Brain microvascular endothelial cell (primary cell): ENCODE measurements at regions not wholly inside any gene's neighbourhood (a gene's known extent, or its start where the extent isn't known, plus 50 kb on each side); places are given as distances from the start of the nearest gene placed in this dataset.

Source experiments
- DNase-seq: peaks from one replicate; pipeline ENCODE4 v3.0.0-alpha.2; 2020
- H3K27ac ChIP-seq: fragments of 250-450 bp; sonication (Bioruptor Pico); 2 replicates; pipeline ENCODE4 v1.5.1; 2020; ENCODE audit warnings: mild to moderate bottlenecking, moderate library complexity
- H3K27me3 ChIP-seq: fragments of 250-450 bp; sonication (Bioruptor Pico); replicated peaks from 2 replicates; pipeline ENCODE4 v1.5.1; 2020; ENCODE audit warnings: mild to moderate bottlenecking
- H3K36me3 ChIP-seq: fragments of 250-450 bp; sonication (Bioruptor Pico); replicated peaks from 2 replicates; pipeline ENCODE4 v1.5.1; 2020; ENCODE audit warnings: mild to moderate bottlenecking
- H3K4me3 ChIP-seq: 2 replicates; pipeline ENCODE4 v1.5.1; 2011; ENCODE audit warnings: low read depth, mild to moderate bottlenecking, control low read depth, low read length, moderate library complexity
- CTCF ChIP-seq: IDR thresholded peaks from 2 replicates; pipeline ENCODE4 v1.5.1; 2011; ENCODE audit warnings: low read depth, mild to moderate bottlenecking, moderate library complexity, low read length, control low read depth, inconsistent platforms; ENCODE audit errors: missing control alignments
- in situ Hi-C: cut with HindIII; loops from 2 replicates; pipeline ENCODE4 v1.10.0; 2017; ENCODE audit warnings: low sequenced_read_pairs, low pct_ligation_motif_present

GRCh38 chrX:46398874-46399273 lies 146.3 kb downstream of the ZNF674 start:
- DNase-seq: no peak
- H3K36me3 ChIP-seq: no peaks in the 10 kb centered on the region
- H3K27ac ChIP-seq: no peak overlapping the region
- no peak for TF ChIP-seq CTCF
- H3K27me3 ChIP-seq: no peaks in the 10 kb centered on the region
- no peak overlapping the region for H3K4me3 ChIP-seq
- in situ Hi-C loops: no loop called here

GRCh38 chrX:46398126-46398525 lies 147.1 kb downstream of the ZNF674 start:
- no peak for TF ChIP-seq CTCF
- in situ Hi-C loops: no loop called here
- H3K4me3 ChIP-seq: no peak overlapping the region
- H3K27ac ChIP-seq: no peak overlapping the region
- no peak for DNase-seq
- no peaks in the 10 kb centered on the region for H3K36me3 ChIP-seq
- no peaks in the 10 kb centered on the region for H3K27me3 ChIP-seq

- DNase-seq: no peak
- Histone ChIP-seq H3K27me3 (no peaks in the 10 kb centered on the region), H3K27ac (no peak overlapping the region), H3K36me3 (no peaks in the 10 kb centered on the region), H3K4me3 (no peak overlapping the region)
- TF ChIP-seq CTCF: peak; percentile 29
- in situ Hi-C loops: no loop called here
These were observed 158.7 kb downstream of the ZNF674 start for GRCh38 chrX:46386511-46386910.

DNA sequence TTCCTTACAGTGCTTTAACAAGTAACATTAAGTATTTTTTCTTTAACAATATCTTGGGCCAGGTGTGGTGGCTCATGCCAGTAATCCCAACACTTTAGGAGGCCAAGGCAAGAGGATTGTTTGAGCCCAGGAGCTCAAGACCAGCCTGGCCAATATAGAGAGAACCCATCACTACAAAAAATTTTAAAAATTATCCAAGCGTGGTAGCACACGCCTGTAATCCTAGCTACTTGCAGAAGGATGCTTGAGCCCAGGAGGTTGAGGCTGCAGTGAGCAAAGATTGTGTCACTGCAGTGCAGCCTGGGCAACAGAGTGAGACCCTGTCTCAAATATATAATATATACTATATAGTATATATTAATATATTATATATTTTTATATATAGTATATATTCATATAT lies 162.2 kb downstream of the ZNF674 start:
- in situ Hi-C loops: no loop called here
- H3K27me3 ChIP-seq: no peaks in the 10 kb centered on the region
- no peak for DNase-seq

DNA sequence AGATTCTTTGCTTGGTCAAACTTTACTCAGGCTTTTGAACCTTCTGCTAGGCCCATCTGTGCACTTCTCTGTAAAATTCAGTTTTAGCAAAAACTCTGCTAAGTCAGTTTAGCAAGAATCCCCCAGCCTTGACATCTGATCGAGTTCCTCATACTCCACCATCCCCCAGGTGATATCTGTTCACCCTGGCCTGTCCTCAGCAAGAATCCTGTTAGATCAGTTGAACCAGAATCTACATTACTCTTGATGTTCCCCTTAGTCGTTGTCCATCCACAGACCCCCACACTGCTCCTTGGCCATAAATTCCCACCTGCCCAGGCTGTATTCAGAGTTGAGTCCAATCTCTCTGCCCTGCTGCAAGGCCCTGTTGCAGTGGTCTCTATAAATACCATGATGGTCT lies 162.6 kb downstream of the ZNF674 start:
- no peaks in the 10 kb centered on the region for H3K36me3 ChIP-seq
- TF ChIP-seq CTCF: no peak
- DNase-seq: no peak

More for the DNA sequence above, 162.2 kb downstream of the ZNF674 start:
- no peak for TF ChIP-seq CTCF
- no peaks in the 10 kb centered on the region for H3K36me3 ChIP-seq
- no peak overlapping the region for H3K4me3 ChIP-seq
- no peak overlapping the region for H3K27ac ChIP-seq

DNA sequence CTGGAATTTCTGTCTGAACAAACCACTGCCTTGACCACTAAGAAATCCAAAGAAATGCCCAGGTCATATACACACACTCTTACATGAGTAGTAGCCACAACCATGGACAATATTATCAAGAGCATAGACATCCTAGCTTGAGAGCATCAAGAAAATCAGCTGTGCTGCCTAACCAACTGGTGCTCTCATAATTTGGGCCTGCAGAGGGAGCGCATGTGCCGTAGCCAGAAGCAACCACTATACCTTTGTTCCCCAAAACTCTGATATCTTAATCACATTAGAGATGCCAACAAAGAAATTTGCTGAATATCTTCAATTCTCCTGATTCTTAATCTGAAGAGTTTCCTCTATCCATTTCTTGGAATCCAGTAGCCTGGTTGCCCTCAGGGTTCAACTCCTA lies 163.6 kb downstream of the ZNF674 start:
- DNase-seq: peak; percentile 20
- H3K27ac ChIP-seq: no peak overlapping the region
- peak; percentile 65 for TF ChIP-seq CTCF
- no peak overlapping the region for H3K4me3 ChIP-seq
- in situ Hi-C loops: no loop called here
- no peaks in the 10 kb centered on the region for H3K36me3 ChIP-seq
- no peaks in the 10 kb centered on the region for H3K27me3 ChIP-seq

More for the DNA sequence above, 162.6 kb downstream of the ZNF674 start:
- no peaks in the 10 kb centered on the region for H3K27me3 ChIP-seq
- H3K4me3 ChIP-seq: no peak overlapping the region
- H3K27ac ChIP-seq: no peak overlapping the region
- in situ Hi-C loops: no loop called here
